Endothelial cell of umbilical vein (primary cell): ENCODE measurements at regions not wholly inside any gene's neighbourhood (a gene's known extent, or its start where the extent isn't known, plus 50 kb on each side); places are given as distances from the start of the nearest gene placed in this dataset.

ENCODE experiments used
- CTCF ChIP-seq, 2 donors: IDR thresholded peaks; 1 replicate in 1 of 2; 2 replicates in 1 of 2; pipeline ENCODE4 v1.5.1; 2011; ENCODE audit warnings: low read length in 2 of 2, mild to moderate bottlenecking in 2 of 2, moderate library complexity in 2 of 2, control low read depth in 1 of 2, inconsistent platforms in 1 of 2, low read depth in 1 of 2; ENCODE audit not compliant: insufficient read depth in 1 of 2; ENCODE audit errors: extremely low read depth in 1 of 2
- EZH2 ChIP-seq: IDR thresholded peaks from 2 replicates; pipeline ENCODE4 v1.6.1; 2012; ENCODE audit warnings: borderline replicate concordance, low read depth, mild to moderate bottlenecking, moderate library complexity, low read length, inconsistent platforms; ENCODE audit not compliant: severe bottlenecking
- POLR2A ChIP-seq: IDR thresholded peaks from 2 replicates; pipeline ENCODE4 v1.6.1; 2012; ENCODE audit warnings: low read depth, mild to moderate bottlenecking, control low read depth, low read length
- POLR2AphosphoS5 ChIP-seq: IDR thresholded peaks from 2 replicates; pipeline ENCODE4 v1.6.1; 2012; ENCODE audit warnings: low read depth, mild to moderate bottlenecking, control low read depth, low read length, moderate library complexity; ENCODE audit not compliant: insufficient read depth
- TF ChIP-seq, protein P1 (sequence below): IDR thresholded peaks from 2 replicates; pipeline ENCODE4 v1.6.1; 2011; ENCODE audit not compliant: insufficient read depth, insufficient read length

- TF ChIP-seq EZH2: no peak
- no peak for TF ChIP-seq CTCF (IDR thresholded peaks at IDR 0.05; ENCODE audit: extremely low read depth in 1 of 2, insufficient read depth in 1 of 2, low read depth in 1 of 2, low read length in 2 of 2)
- TF ChIP-seq, protein P1, sequence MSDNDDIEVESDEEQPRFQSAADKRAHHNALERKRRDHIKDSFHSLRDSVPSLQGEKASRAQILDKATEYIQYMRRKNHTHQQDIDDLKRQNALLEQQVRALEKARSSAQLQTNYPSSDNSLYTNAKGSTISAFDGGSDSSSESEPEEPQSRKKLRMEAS: no peak
- TF ChIP-seq POLR2A: no peak
- no peak for TF ChIP-seq POLR2AphosphoS5
Observed at GRCh38 chr3:117120014-117120413, 410.4 kb downstream of the TUSC7 start.
